ENCODE measurements at regions not wholly inside any gene's neighbourhood (a gene's known extent, or its start where the extent isn't known, plus 50 kb on each side); places are given as distances from the start of the nearest gene placed in this dataset.
"Not testable (repeated sequence)": the region's sequence is repeated elsewhere in the genome, so short reads cannot be mapped to it uniquely, and the experiment has no call there.

- no peak for DNase-seq (ENCODE audit: low spot score)
Observed at GRCh38 chr15:38743147-38743546, 178.5 kb upstream of the RASGRP1 start.

- DNase-seq (ENCODE audit: low spot score): peak; percentile 54
Observed at GRCh38 chr15:38745126-38745525, 180.5 kb upstream of the RASGRP1 start.

GRCh38 chr15:38745626-38746025, 181.0 kb upstream of the RASGRP1 start:
- no peak for DNase-seq (ENCODE audit: low spot score)

- peak; percentile 26 for DNase-seq (ENCODE audit: low spot score)
Observed at GRCh38 chr15:38746211-38746610, 181.6 kb upstream of the RASGRP1 start.

GRCh38 chr15:38748710-38749109, 184.1 kb upstream of the RASGRP1 start:
- DNase-seq (ENCODE audit: low spot score): no peak

GRCh38 chr15:38750786-38751185, 186.2 kb upstream of the RASGRP1 start:
- no peak for DNase-seq (ENCODE audit: low spot score)

- no peak for DNase-seq (ENCODE audit: low spot score)
Observed at GRCh38 chr15:38755718-38756117, 191.1 kb upstream of the RASGRP1 start.

- DNase-seq (ENCODE audit: low spot score): no peak
Observed at GRCh38 chr15:38756441-38756840, 191.8 kb upstream of the RASGRP1 start.

- peak; percentile 68 for DNase-seq (ENCODE audit: low spot score)
Observed at GRCh38 chr15:38758043-38758442, 193.4 kb upstream of the RASGRP1 start.

GRCh38 chr15:38761681-38762080, 197.1 kb upstream of the RASGRP1 start:
- DNase-seq (ENCODE audit: low spot score): no peak

- DNase-seq (ENCODE audit: low spot score): peak; percentile 70
Observed at GRCh38 chr15:38768970-38769369, 204.4 kb upstream of the RASGRP1 start.

- DNase-seq (ENCODE audit: low spot score): no peak
Observed at GRCh38 chr15:38769492-38769891, 204.9 kb upstream of the RASGRP1 start.

- not testable (repeated sequence) for DNase-seq (ENCODE audit: low spot score)
Observed at GRCh38 chr15:38774076-38774475, 209.5 kb upstream of the RASGRP1 start.

GRCh38 chr15:38781196-38781595, 216.6 kb upstream of the RASGRP1 start:
- peak; percentile 30 for DNase-seq (ENCODE audit: low spot score)

- peak; percentile 27 for DNase-seq (ENCODE audit: low spot score)
Observed at GRCh38 chr15:38782156-38782555, 217.5 kb upstream of the RASGRP1 start.

GRCh38 chr15:38788918-38789317, 224.3 kb upstream of the RASGRP1 start:
- no peak for DNase-seq (ENCODE audit: low spot score)

- no peak for DNase-seq (ENCODE audit: low spot score)
Observed at GRCh38 chr15:38789566-38789965, 225.0 kb upstream of the RASGRP1 start.

GRCh38 chr15:38793206-38793810, 228.7 kb upstream of the RASGRP1 start:
- no peak for DNase-seq (ENCODE audit: low spot score)

GRCh38 chr15:38795471-38796245, 231.0 kb upstream of the RASGRP1 start:
- peak; percentile 42 for DNase-seq (ENCODE audit: low spot score)

GRCh38 chr15:38796589-38796988, 232.0 kb upstream of the RASGRP1 start:
- no peak for DNase-seq (ENCODE audit: low spot score)

GRCh38 chr15:38797506-38797905, 232.9 kb upstream of the RASGRP1 start:
- DNase-seq (ENCODE audit: low spot score): not testable (repeated sequence)

- DNase-seq (ENCODE audit: low spot score): not testable (repeated sequence)
Observed at GRCh38 chr15:38799202-38799601, 234.6 kb upstream of the RASGRP1 start.

- no peak for DNase-seq (ENCODE audit: low spot score)
Observed at GRCh38 chr15:38809621-38810020, 245.0 kb upstream of the RASGRP1 start.

- no peak for DNase-seq (ENCODE audit: low spot score)
Observed at GRCh38 chr15:38810686-38811085, 246.1 kb upstream of the RASGRP1 start.
